ENCODE measurements at regions not wholly inside any gene's neighbourhood (a gene's known extent, or its start where the extent isn't known, plus 50 kb on each side); places are given as distances from the start of the nearest gene placed in this dataset.
"Not testable (repeated sequence)": the region's sequence is repeated elsewhere in the genome, so short reads cannot be mapped to it uniquely, and the experiment has no call there.

GRCh38 chr2:132332345-132333033, 84.1 kb upstream of the GPR39 start:
- DNase-seq: not testable (repeated sequence)

DNA sequence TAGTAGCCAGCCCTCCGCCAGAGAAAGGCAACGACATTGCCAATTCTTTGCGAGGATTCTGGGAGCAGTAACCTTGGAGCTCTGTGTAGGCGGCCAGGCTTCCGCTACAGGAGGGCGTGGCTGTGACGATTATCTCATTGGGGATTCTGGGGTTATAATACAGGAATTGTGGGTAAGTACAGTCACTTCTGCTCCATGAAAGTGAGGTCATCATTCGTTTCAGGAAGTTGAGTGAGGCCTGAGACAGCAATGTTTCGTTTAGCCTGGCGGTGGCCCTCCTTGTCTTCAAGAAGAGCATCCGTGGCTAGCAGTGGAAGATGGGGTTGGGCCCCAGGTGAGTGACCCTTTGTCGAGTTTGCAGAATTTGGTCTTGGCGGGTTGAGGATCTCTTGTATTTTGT, 79.5 kb upstream of the GPR39 start:
- not testable (repeated sequence) for DNase-seq

DNA sequence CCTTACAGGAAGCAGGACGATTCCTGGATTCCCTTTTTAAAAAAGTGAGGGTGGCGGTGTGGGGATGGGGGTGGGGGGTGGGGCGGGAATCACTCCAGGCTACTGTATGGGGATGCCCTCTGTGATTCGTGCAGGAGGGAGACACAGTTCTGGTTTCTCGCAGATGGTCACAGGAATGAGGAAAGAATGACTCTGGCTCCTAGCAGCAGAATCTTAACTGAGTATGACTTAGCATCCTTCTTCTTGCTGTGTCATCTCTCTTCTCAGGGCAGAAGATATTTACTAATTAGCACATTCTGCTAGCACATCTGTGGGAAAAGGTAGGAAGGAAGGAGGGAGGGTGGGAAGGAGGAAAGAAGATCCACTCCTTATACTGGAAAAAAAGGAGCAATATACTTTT, 78.8 kb upstream of the GPR39 start:
- not testable (repeated sequence) for DNase-seq

- DNase-seq: not testable (repeated sequence)
These were observed 69.4 kb upstream of the GPR39 start for GRCh38 chr2:132347041-132347780.

GRCh38 chr2:132349092-132349687, 67.4 kb upstream of the GPR39 start:
- DNase-seq: not testable (repeated sequence)

- not testable (repeated sequence) for DNase-seq
These were observed 64.9 kb upstream of the GPR39 start for GRCh38 chr2:132351668-132352067.

GRCh38 chr2:132352481-132353001, 64.1 kb upstream of the GPR39 start:
- not testable (repeated sequence) for DNase-seq

DNA sequence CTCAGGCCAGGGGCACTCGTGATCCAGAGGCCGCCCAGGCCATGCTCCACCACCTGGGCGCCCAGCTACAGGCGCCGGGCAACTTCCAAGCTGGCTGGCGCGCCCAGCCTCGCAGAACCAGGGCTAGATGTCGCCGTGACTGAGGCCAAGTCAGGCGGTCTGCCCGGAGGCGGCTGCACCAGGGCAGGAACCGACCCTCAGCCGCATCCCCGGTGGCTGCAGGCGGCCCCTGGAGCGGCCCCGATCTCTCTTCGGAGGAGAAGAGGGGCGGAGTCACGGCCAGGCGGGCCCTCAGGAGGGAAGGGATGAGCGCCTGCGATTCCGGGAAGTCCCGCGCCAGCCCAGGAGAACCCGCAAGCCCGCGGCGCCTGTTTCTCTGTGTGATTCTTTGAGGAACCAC, 63.2 kb upstream of the GPR39 start:
- peak in 1 of 2 donors; percentile 3 for DNase-seq

DNA sequence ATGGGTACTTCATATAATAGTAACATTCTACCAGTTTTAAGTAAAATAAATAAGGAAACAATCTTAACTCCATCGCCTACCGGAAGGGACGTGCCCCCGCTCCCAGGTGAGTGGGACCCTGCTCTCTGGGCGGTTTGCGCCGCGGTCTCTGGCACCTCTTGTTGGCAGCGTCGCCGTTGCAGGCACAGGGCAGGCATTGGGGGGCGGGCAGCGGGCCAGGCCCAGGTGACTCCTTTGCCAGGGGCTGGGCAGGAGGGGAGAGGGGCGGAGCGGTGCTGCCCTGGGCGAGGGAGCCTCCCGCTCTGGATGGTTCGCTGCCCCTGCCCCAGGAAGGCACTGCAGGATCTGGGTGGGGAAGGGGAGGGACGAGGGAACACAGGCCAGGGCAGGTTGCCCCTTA, 55.6 kb upstream of the GPR39 start:
- not testable (repeated sequence) for DNase-seq

DNA sequence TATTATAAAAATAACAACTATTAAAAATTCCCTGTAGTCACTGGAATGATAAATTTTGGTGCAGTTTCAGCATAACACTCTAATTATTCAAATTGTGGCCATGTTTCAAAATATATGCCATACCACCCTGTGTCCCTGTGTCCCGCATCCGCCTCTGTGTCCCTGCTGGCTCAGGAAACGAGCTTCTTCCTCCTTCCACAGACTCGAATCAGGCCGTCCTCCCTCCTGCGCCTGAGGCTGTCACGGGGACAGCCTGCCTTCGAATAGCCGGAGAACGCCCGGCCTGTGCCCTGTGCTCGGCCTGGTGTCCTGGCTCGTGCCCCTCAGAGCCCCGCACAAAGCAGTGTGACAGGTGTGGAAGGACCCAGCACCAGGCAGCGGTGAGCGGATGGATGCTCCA, 55.1 kb upstream of the GPR39 start:
- not testable (repeated sequence) for DNase-seq

DNA sequence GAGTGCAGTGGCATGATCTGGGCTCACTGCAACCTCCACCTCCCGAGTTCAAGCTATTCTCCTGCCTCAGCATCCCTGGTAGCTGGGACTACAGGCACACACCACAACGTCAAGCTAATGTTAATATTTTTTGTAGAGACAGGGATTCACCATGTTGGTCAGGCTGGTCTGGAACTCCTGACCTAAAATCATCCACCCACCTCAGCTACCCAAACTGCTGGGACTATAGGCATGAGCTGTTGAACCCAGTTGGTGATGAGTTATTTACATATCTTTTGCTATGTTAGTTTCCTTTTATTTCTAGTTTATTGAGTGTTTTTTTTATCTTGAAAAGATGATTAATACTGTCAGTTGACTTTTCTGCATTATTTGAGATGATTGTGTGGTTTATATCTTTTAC, 53.3 kb upstream of the GPR39 start:
- DNase-seq: not testable (repeated sequence)

GRCh38 chr2:132365963-132366362, 50.6 kb upstream of the GPR39 start:
- not testable (repeated sequence) for DNase-seq

GRCh38 chr2:132366421-132367180, 50.0 kb upstream of the GPR39 start:
- DNase-seq: no peak

All from stimulated activated CD4-positive, alpha-beta T cell treated with anti-CD3 and anti-CD28 coated beads, Interleukin-2, amount 100 ng/mL, for 24 hours (primary cell).